Nephron progenitor cell (in vitro differentiated cells): ENCODE measurements at regions not wholly inside any gene's neighbourhood (a gene's known extent, or its start where the extent isn't known, plus 50 kb on each side); places are given as distances from the start of the nearest gene placed in this dataset.

Source experiments
- DNase-seq: peaks from one replicate; pipeline ENCODE4 v3.0.0; 2021
- H3K27ac Mint-ChIP-seq: 2 replicates; pipeline ENCODE4 v1.8.0; 2021; ENCODE audit warnings: mild to moderate bottlenecking, moderate library complexity, mixed read lengths
- H3K27me3 Mint-ChIP-seq: 2 replicates; pipeline ENCODE4 v1.8.0; 2021; ENCODE audit warnings: mild to moderate bottlenecking, low read depth, mixed read lengths; ENCODE audit not compliant: poor library complexity
- H3K36me3 Mint-ChIP-seq: 2 replicates; pipeline ENCODE4 v1.8.0; 2021; ENCODE audit warnings: low read depth, mixed read lengths
- H3K4me1 Mint-ChIP-seq: 2 replicates; pipeline ENCODE4 v1.8.0; 2021; ENCODE audit warnings: mixed read lengths
- H3K4me3 Mint-ChIP-seq: 2 replicates; pipeline ENCODE4 v1.8.0; 2021; ENCODE audit warnings: mild to moderate bottlenecking, moderate library complexity, mixed read lengths
- H3K9me3 Mint-ChIP-seq: 2 replicates; pipeline ENCODE4 v1.8.0; 2021; ENCODE audit warnings: mild to moderate bottlenecking, moderate library complexity, mixed read lengths
- TF ChIP-seq, protein P1 (sequence below): fragments of 200-600 bp; sonication (generic); IDR thresholded peaks from 2 replicates; pipeline ENCODE4 v1.5.0; 2021; ENCODE audit warnings: antibody characterized with exemption

GRCh38 chr16:26777821-26778220, 288.9 kb upstream of the C16orf82 start:
- Mint-ChIP-seq H3K27me3 (peaks cover 63% of the 10 kb centered on the region), H3K9me3 (no peaks in the 10 kb centered on the region), H3K4me1 (no peaks in the 10 kb centered on the region), H3K27ac (no peak overlapping the region), H3K36me3 (no peaks in the 10 kb centered on the region), H3K4me3 (no peak overlapping the region)
- no peak for DNase-seq
- TF ChIP-seq, protein P1, sequence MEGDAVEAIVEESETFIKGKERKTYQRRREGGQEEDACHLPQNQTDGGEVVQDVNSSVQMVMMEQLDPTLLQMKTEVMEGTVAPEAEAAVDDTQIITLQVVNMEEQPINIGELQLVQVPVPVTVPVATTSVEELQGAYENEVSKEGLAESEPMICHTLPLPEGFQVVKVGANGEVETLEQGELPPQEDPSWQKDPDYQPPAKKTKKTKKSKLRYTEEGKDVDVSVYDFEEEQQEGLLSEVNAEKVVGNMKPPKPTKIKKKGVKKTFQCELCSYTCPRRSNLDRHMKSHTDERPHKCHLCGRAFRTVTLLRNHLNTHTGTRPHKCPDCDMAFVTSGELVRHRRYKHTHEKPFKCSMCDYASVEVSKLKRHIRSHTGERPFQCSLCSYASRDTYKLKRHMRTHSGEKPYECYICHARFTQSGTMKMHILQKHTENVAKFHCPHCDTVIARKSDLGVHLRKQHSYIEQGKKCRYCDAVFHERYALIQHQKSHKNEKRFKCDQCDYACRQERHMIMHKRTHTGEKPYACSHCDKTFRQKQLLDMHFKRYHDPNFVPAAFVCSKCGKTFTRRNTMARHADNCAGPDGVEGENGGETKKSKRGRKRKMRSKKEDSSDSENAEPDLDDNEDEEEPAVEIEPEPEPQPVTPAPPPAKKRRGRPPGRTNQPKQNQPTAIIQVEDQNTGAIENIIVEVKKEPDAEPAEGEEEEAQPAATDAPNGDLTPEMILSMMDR, result no peak

DNA sequence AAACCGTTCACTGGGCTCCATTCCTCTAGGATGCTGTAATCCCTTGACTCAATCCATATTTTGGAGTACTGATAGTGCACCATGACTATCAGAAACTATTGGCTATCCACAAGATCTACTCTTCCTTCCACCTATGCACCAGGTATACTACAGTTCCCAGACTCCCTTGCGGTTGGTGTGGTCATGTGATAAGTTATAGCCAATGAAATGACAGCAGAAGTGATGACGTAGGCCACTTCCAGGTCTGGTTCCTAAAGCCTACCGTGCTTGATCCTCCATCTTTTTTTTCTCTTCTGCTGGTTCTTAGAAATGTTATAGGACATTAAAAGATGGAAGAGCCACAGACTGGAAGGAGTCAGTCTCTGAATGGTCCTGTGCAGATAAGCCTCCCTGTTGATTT, 278.8 kb upstream of the C16orf82 start:
- no peaks in the 10 kb centered on the region for H3K36me3 Mint-ChIP-seq
- H3K27me3 Mint-ChIP-seq, result peaks cover 22% of the 10 kb centered on the region
- no peak overlapping the region for H3K4me3 Mint-ChIP-seq
- H3K9me3 Mint-ChIP-seq, result peaks cover 10% of the 10 kb centered on the region
- peaks cover 30% of the 10 kb centered on the region for H3K4me1 Mint-ChIP-seq
- TF ChIP-seq, protein P1, result no peak
- no peak for DNase-seq
- no peak overlapping the region for H3K27ac Mint-ChIP-seq

DNA sequence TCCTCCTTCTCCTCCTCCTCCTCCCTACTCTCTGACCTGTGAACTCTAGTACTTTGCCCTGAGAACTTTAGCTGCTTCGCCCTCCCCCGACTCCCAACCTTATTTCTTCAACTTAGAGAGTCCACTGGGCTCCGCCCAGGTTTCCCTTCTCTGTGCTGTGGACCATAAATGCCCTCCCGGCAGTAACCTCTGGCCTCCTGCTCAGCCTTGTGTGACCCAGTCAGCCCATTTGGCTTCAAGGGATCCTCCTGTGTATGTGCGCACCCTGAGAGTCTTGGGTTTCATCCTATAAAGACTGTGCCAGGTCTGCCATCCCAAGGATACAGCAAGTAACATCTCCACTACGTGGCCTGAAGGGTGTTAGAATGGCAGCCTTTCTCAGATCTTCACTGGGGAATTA, 275.6 kb upstream of the C16orf82 start:
- no peaks in the 10 kb centered on the region for H3K36me3 Mint-ChIP-seq
- peaks cover 22% of the 10 kb centered on the region for H3K27me3 Mint-ChIP-seq
- DNase-seq, result peak; percentile 61
- peaks cover 10% of the 10 kb centered on the region for H3K9me3 Mint-ChIP-seq
- peak overlapping the region; percentile 1 for H3K4me3 Mint-ChIP-seq
- H3K27ac Mint-ChIP-seq, result peak overlapping the region; percentile 21
- peaks cover 31% of the 10 kb centered on the region for H3K4me1 Mint-ChIP-seq
- TF ChIP-seq, protein P1, result no peak

- peaks cover 7% of the 10 kb centered on the region for H3K9me3 Mint-ChIP-seq
- H3K27me3 Mint-ChIP-seq, result peaks cover 30% of the 10 kb centered on the region
- TF ChIP-seq, protein P1, result peak; percentile 35
- H3K27ac Mint-ChIP-seq, result no peak overlapping the region
- no peak overlapping the region for H3K4me3 Mint-ChIP-seq
- peaks cover 30% of the 10 kb centered on the region for H3K4me1 Mint-ChIP-seq
- no peak for DNase-seq
- no peaks in the 10 kb centered on the region for H3K36me3 Mint-ChIP-seq
Measured at GRCh38 chr16:26795184-26795583, 271.5 kb upstream of the C16orf82 start.

DNA sequence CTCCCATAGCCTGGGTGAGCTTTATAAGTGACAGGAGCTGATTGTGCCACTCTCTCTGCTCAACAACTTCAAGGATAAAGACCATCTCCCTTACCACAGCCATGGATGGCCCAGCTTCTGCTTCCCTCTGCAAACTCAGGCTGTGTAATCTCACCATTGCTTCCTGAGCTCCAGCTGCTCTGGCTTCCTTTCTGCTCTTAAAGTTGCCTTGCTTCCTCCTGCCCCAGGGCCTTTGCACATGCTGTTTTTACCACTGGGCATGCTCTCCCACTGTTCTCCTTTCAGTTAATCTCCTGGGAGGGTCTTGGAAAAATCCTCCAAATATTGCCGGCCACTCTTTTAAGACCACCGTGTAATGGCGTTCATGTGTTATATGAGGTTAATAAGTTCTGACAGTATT, 265.1 kb upstream of the C16orf82 start:
- Mint-ChIP-seq H3K9me3 (no peaks in the 10 kb centered on the region), H3K36me3 (no peaks in the 10 kb centered on the region), H3K27ac (no peak overlapping the region), H3K4me3 (no peak overlapping the region), H3K4me1 (peaks cover 16% of the 10 kb centered on the region), H3K27me3 (peaks cover 36% of the 10 kb centered on the region)
- DNase-seq, result no peak
- TF ChIP-seq, protein P1, result no peak

DNA sequence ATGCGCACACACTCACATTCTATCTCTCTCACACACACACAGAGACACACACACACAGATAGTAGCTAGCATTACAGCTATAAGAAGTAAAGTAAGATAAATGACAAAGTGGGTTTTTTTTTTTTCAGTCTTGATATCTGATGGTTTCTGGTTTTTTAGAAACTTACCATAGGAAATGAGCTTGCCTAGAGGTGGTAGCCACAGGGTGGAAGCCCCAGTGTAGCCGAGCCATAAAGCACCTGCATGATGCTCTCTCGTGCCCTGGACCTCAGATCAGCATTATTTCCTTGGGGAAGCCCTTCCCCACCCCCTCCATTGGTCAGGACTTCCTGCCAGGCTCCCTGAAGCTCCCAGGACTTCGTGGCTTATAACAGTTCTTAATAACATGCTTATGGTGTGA, 264.3 kb upstream of the C16orf82 start:
- Mint-ChIP-seq H3K4me3 (no peak overlapping the region), H3K27me3 (peaks cover 36% of the 10 kb centered on the region), H3K27ac (no peak overlapping the region), H3K9me3 (no peaks in the 10 kb centered on the region), H3K36me3 (no peaks in the 10 kb centered on the region), H3K4me1 (peaks cover 24% of the 10 kb centered on the region)
- DNase-seq, result no peak
- TF ChIP-seq, protein P1, result no peak
